Psoas muscle (tissue), 7 donors: ENCODE measurements at regions not wholly inside any gene's neighbourhood (a gene's known extent, or its start where the extent isn't known, plus 50 kb on each side); places are given as distances from the start of the nearest gene placed in this dataset.

Experiments used
- ATAC-seq, 4 donors: fragments of 200-7000 bp; cut with Tn5 transposase; one replicate each; pipeline ENCODE4 v1.9.1; 2020; ENCODE audit warnings: moderate library complexity in 3 of 4, mild to moderate bottlenecking in 2 of 4
- DNase-seq, 2 donors: peaks; one replicate each; pipeline ENCODE4 v3.0.0-alpha.2; 2020
- H3K27ac ChIP-seq: fragments of 200-600 bp; one replicate; pipeline ENCODE4 v1.8.0; 2022
- H3K27me3 ChIP-seq, 3 donors: fragments of 200-600 bp in 1 of 3; one replicate each; pipeline versions ENCODE4 v1.6.1 to v1.8.0; 2013 to 2022; ENCODE audit warnings: low read length in 2 of 3, mild to moderate bottlenecking in 2 of 3, moderate library complexity in 1 of 3; ENCODE audit not compliant: insufficient read depth in 3 of 3
- H3K36me3 ChIP-seq, 2 donors: fragments of 200-600 bp in 1 of 2; one replicate each; pipeline versions ENCODE4 v1.6.1 to v1.8.0; 2013 to 2022; ENCODE audit warnings: low read depth in 1 of 2, mild to moderate bottlenecking in 1 of 2, moderate library complexity in 1 of 2; ENCODE audit not compliant: insufficient read depth in 1 of 2
- H3K4me1 ChIP-seq: fragments of 200-600 bp; one replicate; pipeline ENCODE4 v1.8.0; 2022
- H3K4me3 ChIP-seq: fragments of 200-600 bp; one replicate; pipeline ENCODE4 v1.8.0; 2022; ENCODE audit warnings: mild to moderate bottlenecking
- H3K9me3 ChIP-seq: fragments of 200-600 bp; one replicate; pipeline ENCODE4 v1.8.0; 2022
- WGBS, 3 donors: extraction: QIAGEN DNeasy Blood & Tissue Kit; methylation state at CpG; one replicate each; pipeline versions ENCODE4 v1.1.6 to v1.1.7; 2013; 5-methylcytosine and 5-hydroxymethylcytosine counted together
- intact Hi-C, 2 donors: fragments of 100-400 bp; cut with DNase I; formaldehyde crosslinking; loops; one replicate each; pipeline versions ENCODE4 v1.11.0 to v1.14.2; 2022
- TF ChIP-seq, protein P1 (sequence below): fragments of 200-600 bp; IDR thresholded peaks from one replicate; pipeline ENCODE4 v1.8.0; 2022; ENCODE audit warnings: antibody characterized with exemption
- donor health status: healthy with polysubstance abuse.
- donor health status: DM: no; HTN: no; CAD: no; lungs with moderate emphysema.
- donor health status: Bipolar disorder and iron deficiency.
- donor health status: healthy.
- donor health status: DM: yes; HTN: yes; CAD: no.
- donor health status: DM: no; HTN: no; CAD: no.
- donor health status: DM: yes; HTN: yes; CAD: no.

DNA sequence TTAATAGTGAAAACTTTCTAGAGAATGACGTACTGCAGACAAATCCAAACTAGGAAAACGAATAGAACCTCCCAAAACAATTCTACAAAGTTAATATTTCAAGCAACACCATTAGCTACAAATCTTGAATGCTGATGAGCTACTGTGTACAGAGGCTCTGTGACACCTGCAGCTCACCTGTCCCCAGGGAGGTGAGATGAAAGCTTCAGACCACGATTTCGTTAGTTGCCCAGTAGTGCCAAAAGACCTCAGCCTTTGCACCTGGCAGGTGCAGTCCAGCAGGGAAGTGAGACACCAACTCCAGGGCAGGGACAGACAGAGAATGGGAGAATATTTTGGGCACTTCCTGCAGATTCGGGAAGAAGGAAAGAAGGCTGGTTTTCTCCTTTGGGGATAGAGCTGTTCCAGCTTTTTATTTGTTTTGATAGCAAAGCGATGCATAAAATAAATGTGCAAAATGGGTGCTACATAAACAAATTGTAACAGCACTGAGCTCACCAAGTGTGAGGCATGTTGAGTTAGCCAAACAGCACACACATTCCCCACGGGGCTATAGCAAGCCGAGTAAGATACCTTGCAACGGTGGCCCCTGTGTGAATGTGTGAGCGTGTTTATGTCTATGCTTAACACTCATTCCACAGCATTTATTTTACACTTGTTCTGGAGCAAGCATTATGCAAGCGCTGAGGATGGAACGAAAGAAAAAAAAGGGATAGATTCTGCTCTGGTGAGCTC is 1024.8 kb upstream of the AUTS2 start:
- no peaks in the 10 kb centered on the region for H3K4me1 ChIP-seq
- no peaks in the 10 kb centered on the region for H3K36me3 ChIP-seq
- H3K27me3 ChIP-seq = no peaks in the 10 kb centered on the region
- DNase-seq (no peak), ATAC-seq (no peak)
- 60 to 69% (median 63%) methylated on average over 12 of the region's 12 CpGs for WGBS, 3 donors
- TF ChIP-seq, protein P1, sequence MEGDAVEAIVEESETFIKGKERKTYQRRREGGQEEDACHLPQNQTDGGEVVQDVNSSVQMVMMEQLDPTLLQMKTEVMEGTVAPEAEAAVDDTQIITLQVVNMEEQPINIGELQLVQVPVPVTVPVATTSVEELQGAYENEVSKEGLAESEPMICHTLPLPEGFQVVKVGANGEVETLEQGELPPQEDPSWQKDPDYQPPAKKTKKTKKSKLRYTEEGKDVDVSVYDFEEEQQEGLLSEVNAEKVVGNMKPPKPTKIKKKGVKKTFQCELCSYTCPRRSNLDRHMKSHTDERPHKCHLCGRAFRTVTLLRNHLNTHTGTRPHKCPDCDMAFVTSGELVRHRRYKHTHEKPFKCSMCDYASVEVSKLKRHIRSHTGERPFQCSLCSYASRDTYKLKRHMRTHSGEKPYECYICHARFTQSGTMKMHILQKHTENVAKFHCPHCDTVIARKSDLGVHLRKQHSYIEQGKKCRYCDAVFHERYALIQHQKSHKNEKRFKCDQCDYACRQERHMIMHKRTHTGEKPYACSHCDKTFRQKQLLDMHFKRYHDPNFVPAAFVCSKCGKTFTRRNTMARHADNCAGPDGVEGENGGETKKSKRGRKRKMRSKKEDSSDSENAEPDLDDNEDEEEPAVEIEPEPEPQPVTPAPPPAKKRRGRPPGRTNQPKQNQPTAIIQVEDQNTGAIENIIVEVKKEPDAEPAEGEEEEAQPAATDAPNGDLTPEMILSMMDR = no peak
- intact Hi-C loops = no loop called here
- H3K27ac ChIP-seq = no peak overlapping the region
- H3K4me3 ChIP-seq = no peak overlapping the region
- H3K9me3 ChIP-seq = peaks cover 4% of the 10 kb centered on the region

DNA sequence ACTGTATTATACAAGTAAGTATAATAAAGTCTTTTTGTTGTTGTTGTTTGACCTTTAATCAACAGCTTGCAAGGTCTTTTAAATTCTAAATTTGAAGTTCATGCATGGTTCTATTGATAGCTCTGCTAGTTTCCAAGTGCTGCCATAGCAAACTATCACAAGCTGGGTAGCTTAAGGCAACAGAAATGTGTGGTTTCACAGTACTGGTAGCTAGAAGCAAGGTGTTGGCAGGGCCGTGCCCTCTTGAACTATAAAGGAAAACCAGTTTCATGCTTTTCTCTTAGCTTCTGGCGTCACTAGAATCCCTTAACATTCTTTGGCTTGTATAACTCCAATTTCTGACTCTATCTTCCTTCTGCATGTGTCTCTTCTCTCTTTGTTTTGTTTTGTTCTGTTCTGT is 1021.9 kb upstream of the AUTS2 start:
- DNase-seq (no peak), ATAC-seq (no peak)
- Histone ChIP-seq H3K36me3 (no peaks in the 10 kb centered on the region), H3K4me3 (no peak overlapping the region), H3K27me3 (no peaks in the 10 kb centered on the region), H3K27ac (no peak overlapping the region), H3K9me3 (no peaks in the 10 kb centered on the region), H3K4me1 (no peaks in the 10 kb centered on the region)
- 59 to 74% (median 73%) methylated on average over 2 of the region's 2 CpGs for WGBS, 3 donors
- TF ChIP-seq, protein P1 = no peak
- intact Hi-C loops = no loop called here

DNA sequence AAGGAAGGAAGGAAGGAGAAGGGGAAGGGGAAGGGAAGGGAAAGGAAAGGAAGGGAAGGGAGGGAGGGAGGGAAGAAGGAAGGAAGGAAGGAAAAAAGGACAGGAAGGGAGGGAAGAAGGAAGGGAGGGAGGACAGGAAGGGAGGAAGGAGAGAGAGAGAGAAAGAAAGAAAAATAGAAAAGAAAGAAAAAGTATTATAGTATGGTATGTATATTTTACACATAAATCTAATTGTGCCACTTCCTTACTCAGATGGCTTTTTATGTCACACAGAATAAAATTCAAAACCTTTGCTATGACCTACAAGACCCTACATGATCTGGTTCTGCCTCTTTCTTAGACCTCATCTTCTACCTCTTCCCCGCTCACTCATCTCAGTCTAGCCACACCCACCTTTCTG is 1016.9 kb upstream of the AUTS2 start:
- 80 to 100% (median 100%) methylated on average over 1 of the region's 1 CpG for WGBS, 3 donors
- Histone ChIP-seq H3K36me3 (no peaks in the 10 kb centered on the region), H3K4me1 (no peaks in the 10 kb centered on the region), H3K27ac (no peak overlapping the region), H3K4me3 (no peak overlapping the region), H3K9me3 (peaks cover 6% of the 10 kb centered on the region), H3K27me3 (no peaks in the 10 kb centered on the region)
- intact Hi-C loops = no loop called here
- DNase-seq (no peak), ATAC-seq (no peak)
- TF ChIP-seq, protein P1 = no peak

DNA sequence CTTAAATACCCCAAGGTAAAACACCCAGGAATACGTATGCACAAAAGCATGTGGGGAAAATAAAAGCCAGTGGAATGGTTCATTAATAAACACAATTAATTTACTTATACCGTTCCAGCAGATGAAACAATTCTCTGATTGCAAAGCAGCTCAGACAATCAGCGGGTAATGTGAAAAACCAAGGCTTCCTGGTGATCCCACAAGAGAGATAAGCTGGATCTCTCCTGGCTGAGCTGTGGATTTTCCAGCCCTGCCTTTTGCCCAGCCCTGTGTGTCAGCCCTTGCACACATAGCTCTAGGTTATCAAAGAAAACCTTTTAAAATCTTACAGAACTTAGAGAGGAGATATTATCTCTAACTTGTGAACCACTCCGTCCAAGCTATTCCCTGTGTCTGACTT is 1010.7 kb upstream of the AUTS2 start:
- ATAC-seq (no peak), DNase-seq (no peak)
- Histone ChIP-seq H3K4me1 (no peaks in the 10 kb centered on the region), H3K4me3 (no peak overlapping the region), H3K9me3 (no peaks in the 10 kb centered on the region), H3K27ac (no peak overlapping the region), H3K36me3 (no peaks in the 10 kb centered on the region), H3K27me3 (no peaks in the 10 kb centered on the region)
- intact Hi-C loops = no loop called here
- WGBS, 3 donors = 70 to 81% (median 72%) methylated on average over 4 of the region's 4 CpGs
- TF ChIP-seq, protein P1 = no peak

DNA sequence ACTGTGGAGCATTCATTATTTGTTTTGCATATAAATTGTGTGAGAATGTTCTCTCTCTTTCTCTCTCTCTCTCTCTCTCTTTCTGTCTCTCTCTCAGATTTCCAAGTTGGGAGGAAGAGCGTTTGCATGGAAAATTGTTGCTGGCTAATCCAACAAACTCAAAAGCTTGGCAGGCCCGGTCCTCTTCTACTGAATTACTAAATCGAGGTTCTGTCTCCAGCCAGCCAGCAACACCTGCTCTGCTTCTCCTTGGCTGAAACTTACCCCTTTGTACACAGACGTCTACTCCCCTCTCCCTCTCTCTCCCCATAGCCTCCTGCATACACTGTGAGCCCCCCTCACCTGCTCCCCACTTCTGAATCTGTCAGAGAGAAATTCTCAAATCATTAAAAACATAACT is 996.4 kb upstream of the AUTS2 start:
- no peaks in the 10 kb centered on the region for H3K27me3 ChIP-seq
- WGBS, 3 donors = 18 to 29% (median 22%) methylated on average over 4 of the region's 4 CpGs
- intact Hi-C loops = no loop called here
- no peaks in the 10 kb centered on the region for H3K9me3 ChIP-seq
- H3K4me3 ChIP-seq = no peak overlapping the region
- TF ChIP-seq, protein P1 = no peak
- no peaks in the 10 kb centered on the region for H3K4me1 ChIP-seq
- no peak overlapping the region for H3K27ac ChIP-seq
- H3K36me3 ChIP-seq = no peaks in the 10 kb centered on the region
- DNase-seq (no peak), ATAC-seq (no peak)
